GM18868 (cell line): ENCODE measurements at regions not wholly inside any gene's neighbourhood (a gene's known extent, or its start where the extent isn't known, plus 50 kb on each side); places are given as distances from the start of the nearest gene placed in this dataset.

Experiments
- ATAC-seq: cut with Tn5 transposase; IDR thresholded peaks from one replicate; pipeline ENCODE4 v1.9.1; 2021; ENCODE audit warnings: mild to moderate bottlenecking, moderate library complexity; ENCODE audit not compliant: unreplicated experiment

GRCh38 chr2:234840336-234840735 is 111.5 kb upstream of the SH3BP4 start:
- ATAC-seq, result no peak

- ATAC-seq, result no peak
Observed at GRCh38 chr2:234839285-234839684, 112.5 kb upstream of the SH3BP4 start.

- no peak for ATAC-seq
Observed at GRCh38 chr2:234836271-234836670, 115.5 kb upstream of the SH3BP4 start.

GRCh38 chr2:234835738-234836137 is 116.1 kb upstream of the SH3BP4 start:
- ATAC-seq, result no peak

- no peak for ATAC-seq
Observed at GRCh38 chr2:234834228-234834923, 117.4 kb upstream of the SH3BP4 start.

GRCh38 chr2:234830853-234831252 is 121.0 kb upstream of the SH3BP4 start:
- ATAC-seq, result no peak

GRCh38 chr2:234829074-234829455 is 122.8 kb upstream of the SH3BP4 start:
- ATAC-seq, result no peak

- ATAC-seq, result no peak
Observed at GRCh38 chr2:234828382-234829073, 123.3 kb upstream of the SH3BP4 start.

GRCh38 chr2:234827096-234827860 is 124.5 kb upstream of the SH3BP4 start:
- no peak for ATAC-seq

GRCh38 chr2:234826681-234827080 is 125.1 kb upstream of the SH3BP4 start:
- no peak for ATAC-seq

- ATAC-seq, result no peak
Observed at GRCh38 chr2:234825616-234826015, 126.2 kb upstream of the SH3BP4 start.

GRCh38 chr2:234823877-234824376 is 127.9 kb upstream of the SH3BP4 start:
- ATAC-seq, result no peak

GRCh38 chr2:234823196-234823876 is 128.5 kb upstream of the SH3BP4 start:
- no peak for ATAC-seq

- ATAC-seq, result no peak
Observed at GRCh38 chr2:234821946-234822475, 129.8 kb upstream of the SH3BP4 start.

- no peak for ATAC-seq
Observed at GRCh38 chr2:234818937-234819336, 132.9 kb upstream of the SH3BP4 start.

GRCh38 chr2:234816491-234816890 is 135.3 kb upstream of the SH3BP4 start:
- no peak for ATAC-seq

- ATAC-seq, result no peak
Observed at GRCh38 chr2:234816056-234816455, 135.8 kb upstream of the SH3BP4 start.

- ATAC-seq, result no peak
Observed at GRCh38 chr2:234814374-234814773, 137.4 kb upstream of the SH3BP4 start.

GRCh38 chr2:234812851-234813250 is 139.0 kb upstream of the SH3BP4 start:
- no peak for ATAC-seq

- ATAC-seq, result no peak
Observed at GRCh38 chr2:234808907-234809306, 142.9 kb upstream of the SH3BP4 start.

GRCh38 chr2:234806818-234807217 is 145.0 kb upstream of the SH3BP4 start:
- ATAC-seq, result no peak
